HG03095 (cell line): ENCODE measurements at regions not wholly inside any gene's neighbourhood (a gene's known extent, or its start where the extent isn't known, plus 50 kb on each side); places are given as distances from the start of the nearest gene placed in this dataset.

Experiments
- ATAC-seq: cut with Tn5 transposase; IDR thresholded peaks from one replicate; pipeline ENCODE4 v1.9.1; 2021; ENCODE audit warnings: moderate library complexity; ENCODE audit not compliant: unreplicated experiment

DNA sequence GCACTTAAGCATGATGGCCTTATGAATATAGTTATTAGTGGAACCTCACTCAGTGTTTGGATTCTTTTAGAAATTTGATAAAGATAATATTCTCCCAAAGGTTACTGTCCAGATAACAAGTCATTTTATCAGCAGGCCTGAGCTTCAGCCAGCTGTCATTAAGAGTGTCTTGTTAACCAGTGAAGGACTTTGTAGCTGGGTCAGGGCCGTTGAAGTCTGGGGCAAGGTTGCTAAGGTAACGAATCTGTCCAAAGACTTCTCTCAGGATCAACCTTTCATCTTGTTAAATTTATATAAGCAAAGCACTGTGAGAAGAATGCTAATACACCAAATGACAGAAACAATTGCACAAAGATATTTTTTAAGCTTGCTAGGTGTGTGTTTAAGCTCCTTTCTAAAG, 271.3 kb upstream of the TMPO start:
- ATAC-seq: no peak

DNA sequence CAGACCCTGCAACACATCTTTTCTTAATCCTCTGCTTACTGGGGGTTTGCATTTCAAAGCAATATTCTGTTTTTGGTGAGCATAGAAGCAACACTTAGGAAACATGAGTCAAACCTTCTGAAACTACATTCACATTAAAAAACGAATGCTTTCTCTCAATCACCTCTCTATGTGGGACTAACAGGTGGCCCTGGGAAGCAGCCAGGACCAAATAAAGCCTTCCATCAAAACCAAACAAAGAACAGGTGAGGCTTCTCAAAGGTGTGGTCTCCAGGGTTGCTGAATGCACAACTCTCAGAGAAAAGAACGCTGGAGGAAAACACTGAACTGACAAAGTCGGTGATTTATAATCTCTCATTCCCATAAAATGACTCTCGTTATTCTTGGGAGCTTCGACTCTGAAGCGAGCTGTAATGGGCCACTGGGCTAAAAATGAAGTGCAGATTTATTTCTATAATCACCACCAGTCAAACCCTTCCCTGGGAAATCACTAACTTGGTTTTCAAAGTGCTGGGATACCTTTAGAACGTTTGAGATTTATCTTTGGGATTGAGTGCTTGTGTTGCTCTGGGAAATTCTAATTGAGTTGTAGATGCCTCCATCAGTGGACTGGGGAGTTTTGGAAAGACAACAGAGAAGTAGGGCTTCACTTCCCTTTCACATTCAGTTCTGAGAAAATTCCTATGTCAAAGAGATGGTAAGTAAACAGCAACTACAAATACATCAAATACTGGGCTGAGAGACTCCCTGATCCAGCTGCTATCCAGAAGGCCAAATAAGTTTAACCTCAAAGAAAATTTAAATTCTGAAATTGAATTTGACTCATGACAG, 262.0 kb upstream of the TMPO start:
- ATAC-seq: no peak

DNA sequence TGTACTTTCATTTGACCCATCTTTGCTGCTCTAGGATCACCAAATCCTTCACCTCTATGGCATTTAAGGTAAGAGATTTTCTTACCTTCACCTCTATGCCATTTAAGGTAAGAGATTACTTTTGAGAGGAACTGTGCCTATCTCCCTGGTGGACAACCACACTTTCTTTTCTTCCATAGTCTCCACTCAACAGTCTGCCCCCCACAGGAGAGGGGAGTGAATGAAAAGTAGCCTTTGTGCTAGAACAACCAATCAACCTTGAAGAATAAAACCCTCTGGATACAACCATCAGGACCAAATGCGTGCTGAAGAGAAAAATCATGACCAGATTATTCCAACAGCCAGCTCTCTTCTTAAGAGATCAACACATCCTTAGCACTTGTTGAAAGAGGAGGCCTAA, 258.6 kb upstream of the TMPO start:
- ATAC-seq: no peak

DNA sequence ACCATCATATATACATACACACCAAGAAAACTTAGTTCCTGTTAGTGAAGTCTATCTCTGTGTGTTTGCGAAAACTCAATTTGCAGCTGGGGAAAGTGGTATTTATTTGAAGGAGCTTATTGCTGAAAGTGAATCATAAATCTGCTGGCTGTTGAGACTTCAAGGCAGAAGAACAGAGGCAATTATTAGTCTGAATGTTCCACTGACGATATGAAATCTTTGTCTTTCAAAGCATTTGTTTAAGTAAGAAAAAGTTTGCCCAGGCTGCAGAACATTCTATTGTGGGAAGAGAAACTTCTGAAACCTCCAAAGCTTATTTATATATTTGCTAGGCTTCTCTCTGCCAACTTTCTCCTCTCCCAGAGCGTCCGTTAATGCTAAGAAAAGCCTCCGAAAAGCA, 255.7 kb upstream of the TMPO start:
- ATAC-seq: no peak

DNA sequence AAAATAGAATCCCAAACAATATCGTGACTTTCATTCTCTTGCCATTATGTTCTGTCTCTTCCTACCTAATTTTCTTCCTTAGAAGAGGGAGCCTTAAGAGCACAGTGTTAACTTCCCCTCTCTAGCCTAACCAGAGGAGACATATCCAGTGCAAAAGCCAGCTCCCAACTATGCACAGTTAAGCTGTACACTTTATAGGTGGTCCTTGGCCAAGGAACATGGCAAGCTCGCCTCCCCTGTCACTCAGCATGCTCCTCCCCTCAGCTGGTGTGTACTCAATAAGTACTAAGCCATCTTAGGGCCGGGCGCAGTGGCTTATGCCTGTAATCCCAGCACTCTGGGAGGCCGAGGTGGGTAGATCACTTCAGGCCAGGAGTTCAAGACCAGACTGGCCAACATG, 255.1 kb upstream of the TMPO start:
- ATAC-seq: no peak

DNA sequence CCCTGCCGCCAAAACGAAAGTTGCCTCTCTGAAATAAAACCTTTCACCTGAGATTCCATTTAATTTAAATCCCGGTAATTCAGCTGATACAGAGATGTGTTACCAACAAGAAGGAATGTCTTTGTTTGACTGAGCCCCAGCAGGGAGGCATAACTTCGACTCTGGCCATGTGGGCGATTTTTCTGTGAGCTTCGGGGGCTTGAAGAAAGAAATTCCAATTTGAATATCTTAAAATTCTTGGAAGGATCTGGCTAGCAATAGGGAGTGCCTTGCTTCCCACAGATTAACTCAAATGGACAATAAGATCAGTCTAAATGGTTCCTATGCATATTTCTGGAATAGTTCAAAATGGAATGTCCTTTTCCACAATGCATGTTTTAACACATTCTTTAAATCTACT, 252.5 kb upstream of the TMPO start:
- no peak for ATAC-seq

DNA sequence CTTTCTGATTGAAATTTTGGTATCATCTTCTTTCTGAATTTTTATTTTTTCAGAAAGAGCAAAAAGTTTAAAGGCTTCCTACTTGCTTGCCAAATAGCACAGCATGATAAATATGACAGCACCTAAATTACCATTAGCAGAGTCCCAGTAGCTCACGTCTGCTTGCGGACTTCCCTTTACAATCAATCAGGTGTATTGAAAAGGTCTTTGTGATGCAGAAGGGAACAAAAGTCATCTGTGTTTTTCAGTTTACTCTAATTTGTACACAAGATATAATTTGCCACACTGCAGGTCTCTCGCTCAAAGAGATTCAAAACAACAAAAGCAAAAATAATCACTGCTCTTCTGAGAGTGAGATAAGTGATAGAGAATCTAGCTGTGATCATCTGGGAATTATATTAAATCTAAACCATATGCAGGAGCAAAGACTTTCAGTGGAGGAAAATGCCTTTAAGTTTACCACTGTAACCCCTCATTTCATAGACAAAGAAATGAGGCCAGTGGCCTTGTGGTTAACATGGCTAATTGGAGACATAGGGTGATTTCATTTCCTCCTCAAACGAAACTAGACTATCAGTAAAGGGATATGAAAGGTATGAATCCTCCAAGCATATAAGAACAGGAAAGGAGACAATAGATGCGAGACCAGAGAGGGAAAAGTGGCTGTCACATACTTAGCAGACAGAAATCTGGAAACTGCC, 240.8 kb upstream of the TMPO start:
- ATAC-seq: peak; percentile 97

DNA sequence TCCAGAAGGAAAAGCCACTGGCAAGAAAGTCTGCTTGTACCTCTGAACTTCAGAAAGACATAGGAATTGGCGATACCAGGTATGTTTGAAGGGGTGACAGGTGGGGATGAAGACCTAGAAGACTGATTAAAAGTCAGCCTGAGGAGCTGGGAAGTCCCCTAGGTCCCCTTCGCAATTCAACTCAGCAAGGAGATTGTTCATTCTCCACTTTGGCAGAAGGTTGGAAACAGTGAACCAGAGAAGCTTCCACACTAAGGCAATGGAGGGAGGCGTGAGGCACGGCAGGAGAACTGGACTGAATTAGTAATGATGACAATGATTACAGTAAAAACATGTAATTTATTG, 240.3 kb upstream of the TMPO start:
- peak; percentile 49 for ATAC-seq

DNA sequence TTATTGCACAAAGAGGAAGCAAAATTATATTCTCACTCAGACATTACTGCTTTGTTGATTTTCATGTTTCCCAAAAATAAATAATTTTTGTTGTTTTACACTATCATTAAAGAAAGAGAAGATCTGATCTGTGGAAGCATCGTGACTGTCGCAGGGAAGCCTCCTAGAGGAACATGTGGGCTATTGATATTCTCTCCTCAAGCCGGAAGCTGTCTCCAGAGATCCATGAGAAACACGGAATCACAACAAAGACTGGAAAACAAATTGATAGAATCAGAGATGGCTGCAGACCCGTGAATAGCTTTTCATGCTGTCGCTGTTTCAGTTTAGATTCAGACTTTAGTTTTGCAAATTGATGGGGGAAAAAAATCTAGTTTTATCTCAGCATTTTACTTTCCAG, 235.2 kb upstream of the TMPO start:
- no peak for ATAC-seq

DNA sequence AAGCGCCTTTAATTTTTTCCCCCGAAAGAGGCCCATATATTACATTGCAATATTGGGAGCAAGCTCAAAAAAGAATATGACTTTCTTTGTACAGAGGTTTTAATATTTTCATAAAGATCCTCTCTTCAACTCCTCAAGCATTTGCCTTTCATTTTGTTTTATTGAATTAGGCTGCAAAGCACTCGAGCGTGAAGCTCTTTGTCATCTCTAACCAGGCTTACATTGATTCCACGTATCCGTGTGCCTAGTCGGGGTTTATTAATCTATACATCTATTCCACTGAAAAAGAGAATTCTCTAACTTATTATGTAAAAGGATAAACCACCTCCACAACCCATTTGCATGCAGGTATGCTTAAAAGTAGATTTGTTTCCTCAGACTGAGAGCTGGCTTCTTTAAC, 234.8 kb upstream of the TMPO start:
- ATAC-seq: no peak

DNA sequence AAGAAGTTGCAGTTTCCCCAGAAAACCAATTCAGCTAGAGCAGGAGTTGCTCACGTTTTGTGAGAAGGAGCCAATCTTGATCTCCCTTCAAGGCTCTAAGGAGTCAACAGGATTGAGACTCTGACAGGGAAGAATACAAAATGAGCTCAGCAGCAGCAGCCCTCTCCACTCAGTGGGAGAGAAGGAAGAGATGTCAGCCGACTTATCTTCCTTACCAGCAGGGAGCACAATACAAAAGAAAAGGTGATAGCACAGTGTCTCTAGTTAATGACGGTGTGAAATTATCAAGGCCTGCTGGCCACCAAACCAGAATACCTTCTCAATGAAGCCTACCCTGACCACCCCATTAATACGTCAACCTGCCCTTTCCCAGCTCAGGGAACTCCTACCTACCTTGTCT, 223.6 kb upstream of the TMPO start:
- ATAC-seq: no peak

DNA sequence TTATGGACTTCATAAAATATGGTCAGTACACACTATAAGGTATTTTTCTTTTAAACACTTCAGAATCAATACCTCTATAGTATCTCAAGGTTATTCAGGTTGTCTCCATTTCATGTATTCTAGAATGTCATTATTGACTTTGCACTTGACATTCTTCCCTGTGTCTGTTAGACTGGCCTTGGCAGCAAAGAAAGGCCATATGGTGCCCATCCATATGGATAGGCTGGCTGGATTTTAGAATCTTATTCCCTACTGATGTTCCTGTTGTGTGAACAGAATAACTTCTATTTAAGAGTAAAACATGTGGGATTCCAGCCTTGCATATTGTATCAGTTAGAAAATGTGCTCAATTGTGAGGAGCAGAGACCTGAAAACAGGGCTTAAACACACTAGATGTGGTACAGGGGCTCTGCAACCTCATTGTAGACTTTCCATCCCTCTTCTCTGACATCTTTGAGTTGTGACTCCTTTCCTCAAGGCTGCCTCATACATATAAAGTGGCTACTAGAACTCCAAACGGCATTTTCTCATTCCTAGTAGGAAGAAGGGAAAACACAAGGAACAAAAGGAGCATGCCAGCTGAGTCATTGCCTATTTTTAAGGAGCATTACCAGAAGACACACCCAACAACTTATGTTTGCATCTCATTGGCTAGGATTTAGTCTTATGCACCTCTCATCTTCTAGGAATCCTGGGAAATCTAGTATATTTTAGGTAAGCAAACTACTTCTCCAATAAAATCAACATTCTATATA, 221.2 kb upstream of the TMPO start:
- ATAC-seq: no peak

DNA sequence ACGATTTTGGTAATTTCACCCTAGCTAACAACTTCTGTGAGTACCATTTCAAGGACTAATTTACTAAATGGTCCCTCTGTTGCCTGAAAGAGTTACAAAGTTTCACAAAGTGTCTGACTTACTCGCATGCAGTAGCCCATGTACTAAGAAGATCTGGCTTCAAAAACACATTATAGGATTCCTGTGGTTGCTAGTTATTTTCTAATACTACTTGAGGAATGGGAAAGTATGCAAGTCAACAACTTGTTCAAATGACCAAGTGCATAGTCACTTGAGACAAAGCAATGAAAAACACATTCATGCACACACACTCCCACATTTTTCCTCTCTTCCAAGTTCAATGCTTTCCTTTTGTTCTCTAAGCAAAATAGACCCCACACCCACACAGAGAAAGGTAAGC, 219.7 kb upstream of the TMPO start:
- ATAC-seq: no peak

DNA sequence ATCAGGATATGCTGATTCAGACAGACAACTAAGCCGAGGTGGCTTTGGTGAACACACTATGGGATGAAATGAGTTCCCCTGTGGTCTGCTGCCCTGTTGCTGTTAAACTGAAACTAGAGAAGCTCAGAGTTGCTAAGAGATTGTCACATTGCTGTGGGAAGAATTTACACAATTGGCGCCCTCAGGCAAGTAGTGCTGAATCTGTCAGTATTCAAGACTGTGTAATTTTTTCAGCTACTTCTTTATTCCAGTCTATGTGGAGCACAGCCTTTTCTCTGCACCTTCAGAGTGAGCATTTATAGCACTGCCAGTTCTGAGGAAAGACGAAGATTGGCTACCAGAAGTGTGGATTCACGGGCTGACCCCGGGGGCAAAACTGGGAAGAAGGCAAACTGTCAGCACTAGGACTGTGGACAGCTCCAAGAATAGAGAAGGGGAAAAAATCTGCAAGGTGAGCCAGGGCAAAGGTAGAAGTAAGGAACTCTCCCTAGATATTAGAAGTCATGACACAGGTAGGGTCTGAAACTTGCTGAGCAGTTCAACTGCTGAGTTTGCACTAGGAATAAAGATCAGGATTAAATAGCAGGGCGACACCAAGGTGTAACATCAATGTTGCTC, 218.8 kb upstream of the TMPO start:
- no peak for ATAC-seq

DNA sequence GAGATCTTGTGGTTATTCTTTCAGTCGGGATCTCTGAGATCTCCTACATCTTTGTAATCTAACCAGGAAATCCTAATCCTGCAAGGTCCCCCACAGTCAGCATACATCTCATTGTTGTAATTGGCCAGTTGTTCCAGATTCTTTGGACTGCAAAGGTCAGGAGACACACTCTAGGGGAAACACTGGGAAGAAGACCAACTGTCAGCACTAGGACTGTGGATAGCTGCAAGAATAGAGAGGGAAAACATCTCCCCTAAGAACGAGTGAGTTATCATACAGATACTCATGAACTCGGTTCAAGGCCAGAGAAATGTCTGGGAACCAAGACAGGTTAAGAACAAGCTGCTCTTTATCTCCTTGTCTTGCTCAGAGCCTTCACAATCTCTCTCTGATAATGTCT, 217.9 kb upstream of the TMPO start:
- ATAC-seq: no peak

DNA sequence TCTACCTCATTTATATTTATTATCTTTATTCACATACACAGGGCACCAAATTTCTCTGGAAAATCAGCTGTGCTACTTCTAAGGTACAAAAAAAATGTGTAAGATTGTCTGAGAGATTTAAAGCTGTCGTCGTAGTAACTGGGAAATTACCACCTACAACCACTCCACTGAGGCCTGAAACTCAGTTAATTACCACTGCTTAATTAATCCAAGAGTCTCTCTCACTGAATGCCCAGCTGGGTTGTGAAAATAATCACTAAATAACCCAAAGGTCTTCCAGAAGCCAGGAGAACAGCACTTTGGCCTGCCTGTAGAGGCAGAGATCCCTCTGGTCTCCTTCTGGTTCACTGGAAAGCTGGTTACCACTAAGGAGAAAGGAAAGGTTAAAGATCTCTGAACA, 207.2 kb upstream of the TMPO start:
- no peak for ATAC-seq

DNA sequence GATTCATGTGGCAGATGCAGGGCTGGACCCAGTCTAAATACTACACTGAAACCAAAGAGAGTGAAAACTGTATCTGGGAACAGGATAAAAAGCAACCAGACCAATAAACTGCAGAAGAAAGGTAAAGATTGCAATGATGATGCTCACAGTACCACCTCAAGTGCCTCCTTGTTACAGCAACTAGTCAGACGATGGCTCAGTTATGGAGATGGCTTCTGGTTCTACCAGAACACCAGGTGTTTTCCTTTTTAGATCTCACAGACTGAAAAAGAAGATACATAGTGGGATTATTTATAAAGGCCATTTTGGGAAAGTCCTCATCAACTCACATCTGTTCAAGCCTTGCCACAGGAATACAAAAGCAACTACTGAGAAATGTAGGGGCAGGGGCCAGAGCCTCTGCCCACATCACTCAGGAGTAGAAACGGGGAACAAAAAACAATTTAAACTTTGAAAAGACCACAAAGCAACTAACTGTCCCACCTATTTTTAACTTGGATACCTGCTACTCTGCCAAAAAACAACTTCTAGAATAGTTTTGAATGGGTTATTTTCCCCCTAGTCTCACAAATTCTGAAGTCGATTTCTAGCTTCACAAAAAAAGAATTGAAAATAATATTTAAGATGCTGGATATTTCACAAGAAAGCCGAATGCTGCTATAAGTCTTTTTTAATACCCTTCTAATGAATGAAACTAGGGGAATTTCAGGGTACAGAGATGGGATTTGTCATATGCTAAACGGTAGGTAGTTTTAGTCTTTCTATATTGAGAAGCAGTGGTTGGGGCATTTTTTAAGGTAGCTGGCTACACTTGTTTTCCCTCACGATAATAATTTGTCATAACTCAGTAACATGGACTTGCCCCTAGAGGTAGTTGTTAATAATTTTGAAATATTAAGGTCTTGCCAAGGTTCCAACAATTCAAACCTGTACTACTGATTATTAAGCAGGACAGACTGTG, 197.2 kb upstream of the TMPO start:
- ATAC-seq: no peak

DNA sequence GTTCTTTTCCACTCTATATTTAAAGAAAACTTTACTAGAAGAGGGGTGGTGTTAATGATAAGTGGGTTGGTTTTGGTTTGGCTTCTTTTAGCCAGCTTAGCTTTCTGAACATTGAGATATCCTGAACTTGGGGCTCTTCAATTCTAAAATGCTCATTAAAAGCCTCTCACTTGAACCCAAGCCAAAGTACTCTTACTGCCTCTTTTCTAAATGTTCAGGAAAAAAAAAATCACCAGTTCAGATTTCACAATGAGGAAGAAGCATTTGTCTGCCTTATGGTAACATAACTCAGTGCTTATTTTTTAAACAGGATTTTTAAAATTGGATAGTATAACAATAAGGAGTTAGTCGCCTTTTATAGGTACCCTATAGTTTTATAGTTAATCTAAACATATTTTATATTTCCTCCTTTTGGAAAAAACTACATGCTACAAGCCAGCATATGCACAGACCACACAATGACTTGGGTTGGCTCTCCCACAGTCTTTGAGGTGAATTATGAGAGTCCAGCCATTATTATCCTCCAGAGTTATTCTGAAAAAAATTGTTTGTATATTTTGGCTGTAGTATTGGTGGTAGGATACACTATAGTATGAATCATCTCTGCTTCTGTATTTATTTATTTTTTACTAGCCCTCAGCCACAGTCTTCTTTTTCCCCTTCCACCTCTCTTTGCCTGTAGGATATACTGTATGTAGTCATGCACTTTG, 195.5 kb upstream of the TMPO start:
- ATAC-seq: no peak

DNA sequence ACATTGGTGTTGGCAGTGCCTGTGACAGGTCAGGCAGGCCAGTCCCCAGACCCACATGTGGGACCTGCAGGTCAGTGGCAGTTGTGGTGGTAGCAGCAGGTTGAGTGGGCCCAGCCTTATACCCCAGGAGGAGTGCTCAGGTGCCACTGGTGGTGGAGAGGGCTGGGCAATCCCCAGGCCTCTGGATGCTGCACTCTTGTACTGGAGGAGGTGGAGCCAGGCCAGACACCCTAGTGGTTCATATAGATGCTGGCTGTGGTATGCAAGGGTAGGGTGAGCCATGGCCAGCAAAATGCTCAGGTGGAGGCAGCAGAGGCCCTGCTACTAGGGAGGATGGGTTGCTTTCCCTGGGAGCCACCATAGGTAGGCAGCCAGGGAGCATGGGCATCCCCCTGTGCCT, 190.4 kb upstream of the TMPO start:
- no peak for ATAC-seq

DNA sequence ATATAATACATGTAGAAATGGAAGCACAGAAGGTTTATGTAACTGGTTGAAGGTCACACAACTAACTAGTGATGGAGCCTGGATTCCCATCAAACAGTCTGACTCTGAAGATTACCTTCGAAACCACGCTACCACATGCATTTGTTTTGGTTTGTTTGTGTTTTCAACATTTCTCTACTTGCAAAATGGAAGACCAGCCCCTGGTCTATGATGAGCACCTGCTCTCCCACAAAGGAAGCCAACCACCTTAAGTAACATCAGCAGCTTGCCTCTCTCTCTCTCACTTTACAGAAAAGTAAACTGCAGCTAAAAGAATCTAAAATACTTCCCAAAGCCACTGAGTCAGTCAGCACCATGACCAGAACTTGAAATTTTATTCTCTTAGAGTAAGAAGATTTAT, 186.9 kb upstream of the TMPO start:
- ATAC-seq: no peak
